Tibial nerve (tissue), 3 donors: ENCODE measurements at regions not wholly inside any gene's neighbourhood (a gene's known extent, or its start where the extent isn't known, plus 50 kb on each side); places are given as distances from the start of the nearest gene placed in this dataset.

Source experiments
- CTCF ChIP-seq, 5 experiments: fragments of 200-600 bp in 3 of 5; fragments of 450-650 bp in 2 of 5; sonication (generic) in 3 of 5; IDR thresholded peaks; one replicate each; pipeline ENCODE4 v1.5.1; 2016 to 2019; ENCODE audit warnings: antibody characterized with exemption in 5 of 5, mild to moderate bottlenecking in 3 of 5, moderate library complexity in 2 of 5
- POLR2A ChIP-seq, 2 donors: fragments of 450-650 bp; IDR thresholded peaks; one replicate each; pipeline ENCODE4 v1.6.1; 2017; ENCODE audit warnings: antibody characterized with exemption in 2 of 2, mild to moderate bottlenecking in 2 of 2, moderate library complexity in 2 of 2

- no peak for TF ChIP-seq CTCF (IDR thresholded peaks at IDR 0.05)
- TF ChIP-seq POLR2A (IDR thresholded peaks at IDR 0.05), result no peak
Observed at GRCh38 chr2:236847538-236848263, 238.0 kb upstream of the COPS8 start.
